ENCODE measurements at regions not wholly inside any gene's neighbourhood (a gene's known extent, or its start where the extent isn't known, plus 50 kb on each side); places are given as distances from the start of the nearest gene placed in this dataset.

- no peaks in the 10 kb centered on the region for H3K27me3 ChIP-seq
- no peak overlapping the region for H3K9ac ChIP-seq
- no peak for TF ChIP-seq Cebpa-rat (IDR thresholded peaks at IDR 0.05)
- H3K36me3 ChIP-seq, result no peaks in the 10 kb centered on the region
- H3K9me3 ChIP-seq (replicated peaks in 1 of 11), result no peaks in the 10 kb centered on the region
- no peak overlapping the region for H3K27ac ChIP-seq
- H4K20me1 ChIP-seq, result no peaks in the 10 kb centered on the region
- H3K4me1 ChIP-seq, result peaks cover 4 to 13% (median 7%) of the 10 kb centered on the region in 10 experiments; a peak in 9 of 20 replicates
- H3K4me3 ChIP-seq, result no peak overlapping the region
- no peak overlapping the region for H3K4me2 ChIP-seq
These were observed 237.0 kb downstream of the MRPL39 start for GRCh38 chr21:25370311-25370744.

- H3K4me1 ChIP-seq, result peaks cover 4 to 13% (median 7%) of the 10 kb centered on the region in 10 experiments; a peak in 9 of 20 replicates
- H3K27ac ChIP-seq, result no peak overlapping the region
- no peaks in the 10 kb centered on the region for H3K27me3 ChIP-seq
- H4K20me1 ChIP-seq, result no peaks in the 10 kb centered on the region
- TF ChIP-seq Cebpa-rat (IDR thresholded peaks at IDR 0.05), result no peak
- H3K9me3 ChIP-seq (replicated peaks in 1 of 11), result no peaks in the 10 kb centered on the region
- no peak overlapping the region for H3K4me3 ChIP-seq
- no peaks in the 10 kb centered on the region for H3K36me3 ChIP-seq
- H3K4me2 ChIP-seq, result no peak overlapping the region
- H3K9ac ChIP-seq, result no peak overlapping the region
These were observed 237.6 kb downstream of the MRPL39 start for GRCh38 chr21:25369524-25370300.

- Histone ChIP-seq H3K27me3 (no peaks in the 10 kb centered on the region), H3K9ac (no peak overlapping the region), H3K27ac (no peak overlapping the region), H3K4me1 (peaks cover 4 to 13% (median 7%) of the 10 kb centered on the region in 10 experiments; a peak in 9 of 20 replicates), H3K36me3 (no peaks in the 10 kb centered on the region), H3K4me2 (no peak overlapping the region), H4K20me1 (no peaks in the 10 kb centered on the region), H3K4me3 (no peak overlapping the region), H3K9me3 (replicated peaks in 1 of 11) (no peaks in the 10 kb centered on the region)
- no peak for TF ChIP-seq Cebpa-rat (IDR thresholded peaks at IDR 0.05)
These were observed 238.8 kb downstream of the MRPL39 start for GRCh38 chr21:25368531-25368930.

GRCh38 chr21:25366116-25366515 lies 241.2 kb downstream of the MRPL39 start:
- H3K4me3 ChIP-seq, result no peak overlapping the region
- H3K9ac ChIP-seq, result no peak overlapping the region
- H4K20me1 ChIP-seq, result no peaks in the 10 kb centered on the region
- 0 out of 20 replicates have a peak, but pooled peaks cover 0 to 7% (median 0%) of the 10 kb centered on the region in 10 experiments for H3K4me1 ChIP-seq
- no peaks in the 10 kb centered on the region for H3K36me3 ChIP-seq
- no peak overlapping the region for H3K27ac ChIP-seq
- H3K9me3 ChIP-seq (replicated peaks in 1 of 11), result no peaks in the 10 kb centered on the region
- H3K4me2 ChIP-seq, result no peak overlapping the region
- TF ChIP-seq Cebpa-rat (IDR thresholded peaks at IDR 0.05), result no peak
- no peaks in the 10 kb centered on the region for H3K27me3 ChIP-seq

GRCh38 chr21:25362375-25363267 lies 244.7 kb downstream of the MRPL39 start:
- no peaks in the 10 kb centered on the region for H3K4me1 ChIP-seq
- H4K20me1 ChIP-seq, result no peaks in the 10 kb centered on the region
- H3K4me2 ChIP-seq, result no peak overlapping the region
- H3K4me3 ChIP-seq, result no peak overlapping the region
- no peaks in the 10 kb centered on the region for H3K27me3 ChIP-seq
- no peaks in the 10 kb centered on the region for H3K9me3 ChIP-seq (replicated peaks in 1 of 11)
- no peaks in the 10 kb centered on the region for H3K36me3 ChIP-seq
- H3K27ac ChIP-seq, result no peak overlapping the region
- no peak for TF ChIP-seq Cebpa-rat (IDR thresholded peaks at IDR 0.05)
- H3K9ac ChIP-seq, result no peak overlapping the region

GRCh38 chr21:25361765-25362164 lies 245.5 kb downstream of the MRPL39 start:
- Histone ChIP-seq H3K4me3 (no peak overlapping the region), H3K27me3 (no peaks in the 10 kb centered on the region), H3K4me2 (no peak overlapping the region), H3K9me3 (replicated peaks in 1 of 11) (no peaks in the 10 kb centered on the region), H3K36me3 (no peaks in the 10 kb centered on the region), H3K9ac (no peak overlapping the region), H3K4me1 (no peaks in the 10 kb centered on the region), H3K27ac (no peak overlapping the region), H4K20me1 (no peaks in the 10 kb centered on the region)
- TF ChIP-seq Cebpa-rat (IDR thresholded peaks at IDR 0.05), result no peak

DNA sequence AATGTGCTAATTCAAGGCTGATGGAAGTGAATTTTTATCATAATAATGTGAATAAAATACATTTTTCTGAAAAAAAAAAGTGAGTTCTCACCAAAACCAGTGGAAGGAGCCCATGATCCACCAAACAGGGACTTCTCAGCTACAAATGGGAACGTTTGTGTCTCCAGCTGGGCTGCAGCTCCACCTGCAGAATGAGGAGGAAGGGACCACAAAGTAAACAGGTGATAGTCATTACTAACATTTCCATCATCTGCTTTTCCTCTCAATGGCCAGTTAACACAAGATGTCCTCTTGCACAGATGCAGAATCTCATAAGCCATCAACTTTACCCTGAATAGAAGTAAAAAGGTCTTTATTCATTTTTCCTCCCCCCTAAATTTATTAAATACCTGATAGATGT lies 246.2 kb downstream of the MRPL39 start:
- Histone ChIP-seq H3K4me3 (no peak overlapping the region), H3K4me1 (no peaks in the 10 kb centered on the region), H3K27ac (no peak overlapping the region), H3K27me3 (no peaks in the 10 kb centered on the region), H3K4me2 (no peak overlapping the region), H3K36me3 (no peaks in the 10 kb centered on the region), H4K20me1 (no peaks in the 10 kb centered on the region), H3K9me3 (replicated peaks in 1 of 11) (no peaks in the 10 kb centered on the region), H3K9ac (no peak overlapping the region)
- no peak for TF ChIP-seq Cebpa-rat (IDR thresholded peaks at IDR 0.05)

DNA sequence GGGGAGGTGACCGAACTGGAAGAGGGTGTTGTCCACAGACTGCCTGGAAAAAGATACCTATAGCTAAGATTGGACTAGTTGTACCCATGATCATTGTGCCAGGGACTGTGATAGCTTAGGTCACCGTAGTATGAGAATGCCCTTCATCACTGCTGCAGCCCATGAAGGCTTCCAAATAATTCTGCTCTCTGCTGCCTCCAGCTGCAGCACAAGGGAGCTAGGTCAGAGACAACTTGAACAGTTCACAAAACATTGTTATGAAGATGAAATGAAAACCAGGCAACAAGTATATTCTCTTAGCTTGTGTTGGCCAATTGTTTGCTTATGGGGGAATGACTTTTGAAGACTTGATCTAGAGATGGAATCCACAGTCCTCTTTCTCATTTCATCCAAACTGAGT lies 246.7 kb downstream of the MRPL39 start:
- Histone ChIP-seq H4K20me1 (no peaks in the 10 kb centered on the region), H3K9ac (no peak overlapping the region), H3K27me3 (no peaks in the 10 kb centered on the region), H3K4me3 (no peak overlapping the region), H3K36me3 (no peaks in the 10 kb centered on the region), H3K9me3 (replicated peaks in 1 of 11) (no peaks in the 10 kb centered on the region), H3K4me1 (no peaks in the 10 kb centered on the region), H3K27ac (no peak overlapping the region), H3K4me2 (no peak overlapping the region)
- no peak for TF ChIP-seq Cebpa-rat (IDR thresholded peaks at IDR 0.05)

- H3K4me2 ChIP-seq, result no peak overlapping the region
- H3K4me3 ChIP-seq, result no peak overlapping the region
- H3K4me1 ChIP-seq, result no peaks in the 10 kb centered on the region
- H3K9me3 ChIP-seq (replicated peaks in 1 of 11), result no peaks in the 10 kb centered on the region
- no peak overlapping the region for H3K9ac ChIP-seq
- no peaks in the 10 kb centered on the region for H3K36me3 ChIP-seq
- no peak for TF ChIP-seq Cebpa-rat (IDR thresholded peaks at IDR 0.05)
- H3K27me3 ChIP-seq, result no peaks in the 10 kb centered on the region
- H3K27ac ChIP-seq, result no peak overlapping the region
- H4K20me1 ChIP-seq, result no peaks in the 10 kb centered on the region
These were observed 247.6 kb downstream of the MRPL39 start for GRCh38 chr21:25359724-25360123.

All from BLaER1 treated with 17β-estradiol and CSF1 and Interleukin-3, amounts not matched to agents 10 nM and 100 nM (cell line).